ENCODE measurements at regions not wholly inside any gene's neighbourhood (a gene's known extent, or its start where the extent isn't known, plus 50 kb on each side); places are given as distances from the start of the nearest gene placed in this dataset.

- Histone ChIP-seq H3K9me3 (ENCODE audit: insufficient read depth, low read length) (no peaks in the 10 kb centered on the region), H3K4me3 (ENCODE audit: insufficient read length, low read depth) (no peak overlapping the region), H3K27me3 (ENCODE audit: insufficient read depth, insufficient read length) (no peaks in the 10 kb centered on the region), H3K4me1 (ENCODE audit: insufficient read depth, insufficient read length) (no peaks in the 10 kb centered on the region), H3K9ac (ENCODE audit: insufficient read length, low read depth) (no peak overlapping the region), H3K36me3 (ENCODE audit: insufficient read depth, insufficient read length, low read length) (no peaks in the 10 kb centered on the region)
- DNase-seq (ENCODE audit: low read depth, low spot score): no peak
- TF ChIP-seq SUZ12 (IDR thresholded peaks at IDR 0.05; ENCODE audit: extremely low read depth, insufficient read depth, insufficient read length): no peak
- no peak for TF ChIP-seq YY1 (IDR thresholded peaks at IDR 0.05; ENCODE audit: insufficient read depth, insufficient read length)
- no peak for TF ChIP-seq ZNF274 (IDR thresholded peaks at IDR 0.05; ENCODE audit: low read depth, low read length)
Measured at GRCh38 chr16:47806309-47806847, 345.2 kb downstream of the PHKB start.

GRCh38 chr16:47787696-47788095 is 326.6 kb downstream of the PHKB start:
- TF ChIP-seq YY1 (IDR thresholded peaks at IDR 0.05; ENCODE audit: insufficient read depth, insufficient read length): no peak
- TF ChIP-seq SUZ12 (IDR thresholded peaks at IDR 0.05; ENCODE audit: extremely low read depth, insufficient read depth, insufficient read length): no peak
- no peak for TF ChIP-seq ZNF274 (IDR thresholded peaks at IDR 0.05; ENCODE audit: low read depth, low read length)
- peaks cover 19% of the 10 kb centered on the region for H3K9me3 ChIP-seq (ENCODE audit: insufficient read depth, low read length)
- no peaks in the 10 kb centered on the region for H3K36me3 ChIP-seq (ENCODE audit: insufficient read depth, insufficient read length, low read length)
- H3K27me3 ChIP-seq (ENCODE audit: insufficient read depth, insufficient read length): no peaks in the 10 kb centered on the region
- peak; percentile 15 for DNase-seq (ENCODE audit: low read depth, low spot score)
- no peak overlapping the region for H3K4me3 ChIP-seq (ENCODE audit: insufficient read length, low read depth)
- no peak overlapping the region for H3K9ac ChIP-seq (ENCODE audit: insufficient read length, low read depth)
- H3K4me1 ChIP-seq (ENCODE audit: insufficient read depth, insufficient read length): no peaks in the 10 kb centered on the region

GRCh38 chr16:47781673-47782072 is 320.5 kb downstream of the PHKB start:
- TF ChIP-seq YY1 (IDR thresholded peaks at IDR 0.05; ENCODE audit: insufficient read depth, insufficient read length) (no peak), SUZ12 (IDR thresholded peaks at IDR 0.05; ENCODE audit: extremely low read depth, insufficient read depth, insufficient read length) (no peak), ZNF274 (IDR thresholded peaks at IDR 0.05; ENCODE audit: low read depth, low read length) (no peak)
- Histone ChIP-seq H3K36me3 (ENCODE audit: insufficient read depth, insufficient read length, low read length) (no peaks in the 10 kb centered on the region), H3K4me3 (ENCODE audit: insufficient read length, low read depth) (no peak overlapping the region), H3K4me1 (ENCODE audit: insufficient read depth, insufficient read length) (no peaks in the 10 kb centered on the region), H3K9ac (ENCODE audit: insufficient read length, low read depth) (no peak overlapping the region), H3K27me3 (ENCODE audit: insufficient read depth, insufficient read length) (no peaks in the 10 kb centered on the region), H3K9me3 (ENCODE audit: insufficient read depth, low read length) (no peaks in the 10 kb centered on the region)
- no peak for DNase-seq (ENCODE audit: low read depth, low spot score)

- no peaks in the 10 kb centered on the region for H3K36me3 ChIP-seq (ENCODE audit: insufficient read depth, insufficient read length, low read length)
- no peaks in the 10 kb centered on the region for H3K27me3 ChIP-seq (ENCODE audit: insufficient read depth, insufficient read length)
- peaks cover 2% of the 10 kb centered on the region for H3K9me3 ChIP-seq (ENCODE audit: insufficient read depth, low read length)
- DNase-seq (ENCODE audit: low read depth, low spot score): no peak
- H3K9ac ChIP-seq (ENCODE audit: insufficient read length, low read depth): no peak overlapping the region
- no peak overlapping the region for H3K4me3 ChIP-seq (ENCODE audit: insufficient read length, low read depth)
- TF ChIP-seq ZNF274 (IDR thresholded peaks at IDR 0.05; ENCODE audit: low read depth, low read length): no peak
- TF ChIP-seq YY1 (IDR thresholded peaks at IDR 0.05; ENCODE audit: insufficient read depth, insufficient read length): no peak
- TF ChIP-seq SUZ12 (IDR thresholded peaks at IDR 0.05; ENCODE audit: extremely low read depth, insufficient read depth, insufficient read length): no peak
- no peaks in the 10 kb centered on the region for H3K4me1 ChIP-seq (ENCODE audit: insufficient read depth, insufficient read length)
Measured at GRCh38 chr16:47780213-47780875, 319.2 kb downstream of the PHKB start.

GRCh38 chr16:47779201-47780016 is 318.3 kb downstream of the PHKB start:
- TF ChIP-seq ZNF274 (IDR thresholded peaks at IDR 0.05; ENCODE audit: low read depth, low read length): no peak
- TF ChIP-seq SUZ12 (IDR thresholded peaks at IDR 0.05; ENCODE audit: extremely low read depth, insufficient read depth, insufficient read length): no peak
- no peak for TF ChIP-seq YY1 (IDR thresholded peaks at IDR 0.05; ENCODE audit: insufficient read depth, insufficient read length)
- H3K4me1 ChIP-seq (ENCODE audit: insufficient read depth, insufficient read length): no peaks in the 10 kb centered on the region
- no peak overlapping the region for H3K4me3 ChIP-seq (ENCODE audit: insufficient read length, low read depth)
- no peaks in the 10 kb centered on the region for H3K27me3 ChIP-seq (ENCODE audit: insufficient read depth, insufficient read length)
- H3K36me3 ChIP-seq (ENCODE audit: insufficient read depth, insufficient read length, low read length): no peaks in the 10 kb centered on the region
- peaks cover 6% of the 10 kb centered on the region for H3K9me3 ChIP-seq (ENCODE audit: insufficient read depth, low read length)
- H3K9ac ChIP-seq (ENCODE audit: insufficient read length, low read depth): no peak overlapping the region
- no peak for DNase-seq (ENCODE audit: low read depth, low spot score)

GRCh38 chr16:47778106-47778801 is 317.1 kb downstream of the PHKB start:
- H3K9me3 ChIP-seq (ENCODE audit: insufficient read depth, low read length): peaks cover 6% of the 10 kb centered on the region
- TF ChIP-seq ZNF274 (IDR thresholded peaks at IDR 0.05; ENCODE audit: low read depth, low read length): no peak
- TF ChIP-seq SUZ12 (IDR thresholded peaks at IDR 0.05; ENCODE audit: extremely low read depth, insufficient read depth, insufficient read length): no peak
- TF ChIP-seq YY1 (IDR thresholded peaks at IDR 0.05; ENCODE audit: insufficient read depth, insufficient read length): no peak

More at GRCh38 chr16:47778106-47778801, 317.1 kb downstream of the PHKB start:
- Histone ChIP-seq H3K4me1 (ENCODE audit: insufficient read depth, insufficient read length) (no peaks in the 10 kb centered on the region), H3K36me3 (ENCODE audit: insufficient read depth, insufficient read length, low read length) (no peaks in the 10 kb centered on the region), H3K4me3 (ENCODE audit: insufficient read length, low read depth) (no peak overlapping the region), H3K9ac (ENCODE audit: insufficient read length, low read depth) (no peak overlapping the region), H3K27me3 (ENCODE audit: insufficient read depth, insufficient read length) (no peaks in the 10 kb centered on the region)
- DNase-seq (ENCODE audit: low read depth, low spot score): no peak

Data from NT2/D1 (cell line).